ENCODE measurements at regions not wholly inside any gene's neighbourhood (a gene's known extent, or its start where the extent isn't known, plus 50 kb on each side); places are given as distances from the start of the nearest gene placed in this dataset.

GRCh38 chr18:25825056-25825455 lies 265.4 kb downstream of the SS18 start:
- BruUV-seq (replicated peaks) = no TSS peak
- no peak overlapping the region for H3K27ac Mint-ChIP-seq (ENCODE audit: unreplicated experiment)
- H3K9me3 Mint-ChIP-seq (ENCODE audit: low read depth, unreplicated experiment) = no peaks in the 10 kb centered on the region
- no peak for DNase-seq
- CTCF ChIA-PET = interaction anchor here (1.2 kb wide), 1 partner anchor 45 kb away, joined by 3 read pairs; no protein-coding TSS in a partner anchor
- peaks cover 86% of the 10 kb centered on the region for H3K27me3 Mint-ChIP-seq (ENCODE audit: unreplicated experiment)
- H3K4me3 Mint-ChIP-seq (ENCODE audit: low read depth, unreplicated experiment) = no peak overlapping the region
- intact Hi-C loops (cut with micrococcal nuclease; ENCODE audit: unreplicated experiment) = no loop called here
- no peak for TF ChIP-seq CTCF (IDR thresholded peaks at IDR 0.05; ENCODE audit: unreplicated experiment)
- H3K4me1 Mint-ChIP-seq (ENCODE audit: low read depth, unreplicated experiment) = no peaks in the 10 kb centered on the region
- no peaks in the 10 kb centered on the region for H3K36me3 Mint-ChIP-seq (ENCODE audit: insufficient read depth, unreplicated experiment)

- no peak for TF ChIP-seq CTCF (IDR thresholded peaks at IDR 0.05; ENCODE audit: unreplicated experiment)
- no peaks in the 10 kb centered on the region for H3K36me3 Mint-ChIP-seq (ENCODE audit: insufficient read depth, unreplicated experiment)
- no peaks in the 10 kb centered on the region for H3K4me1 Mint-ChIP-seq (ENCODE audit: low read depth, unreplicated experiment)
- H3K9me3 Mint-ChIP-seq (ENCODE audit: low read depth, unreplicated experiment) = no peaks in the 10 kb centered on the region
- intact Hi-C loops (cut with micrococcal nuclease; ENCODE audit: unreplicated experiment) = no loop called here
- DNase-seq = no peak
- no peak overlapping the region for H3K27ac Mint-ChIP-seq (ENCODE audit: unreplicated experiment)
- H3K27me3 Mint-ChIP-seq (ENCODE audit: unreplicated experiment) = peaks cover 84% of the 10 kb centered on the region
- no peak overlapping the region for H3K4me3 Mint-ChIP-seq (ENCODE audit: low read depth, unreplicated experiment)
- no TSS peak for BruUV-seq (replicated peaks)
- CTCF ChIA-PET = no interaction called here
Measured at GRCh38 chr18:25819746-25820363, 270.6 kb downstream of the SS18 start.

GRCh38 chr18:25818505-25818904 lies 271.9 kb downstream of the SS18 start:
- TF ChIP-seq CTCF (IDR thresholded peaks at IDR 0.05; ENCODE audit: unreplicated experiment) = no peak
- no peak for DNase-seq
- intact Hi-C loops (cut with micrococcal nuclease; ENCODE audit: unreplicated experiment) = no loop called here
- no peaks in the 10 kb centered on the region for H3K4me1 Mint-ChIP-seq (ENCODE audit: low read depth, unreplicated experiment)
- no peak overlapping the region for H3K4me3 Mint-ChIP-seq (ENCODE audit: low read depth, unreplicated experiment)
- peaks cover 85% of the 10 kb centered on the region for H3K27me3 Mint-ChIP-seq (ENCODE audit: unreplicated experiment)
- H3K27ac Mint-ChIP-seq (ENCODE audit: unreplicated experiment) = no peak overlapping the region
- H3K36me3 Mint-ChIP-seq (ENCODE audit: insufficient read depth, unreplicated experiment) = no peaks in the 10 kb centered on the region
- BruUV-seq (replicated peaks) = no TSS peak
- H3K9me3 Mint-ChIP-seq (ENCODE audit: low read depth, unreplicated experiment) = no peaks in the 10 kb centered on the region
- CTCF ChIA-PET = interaction anchor here (0.7 kb wide), 1 partner anchor 24 kb away, joined by 3 read pairs; no protein-coding TSS in a partner anchor

GRCh38 chr18:25817546-25818237 lies 272.7 kb downstream of the SS18 start:
- Mint-ChIP-seq H3K4me3 (ENCODE audit: low read depth, unreplicated experiment) (no peak overlapping the region), H3K36me3 (ENCODE audit: insufficient read depth, unreplicated experiment) (no peaks in the 10 kb centered on the region), H3K27ac (ENCODE audit: unreplicated experiment) (no peak overlapping the region), H3K9me3 (ENCODE audit: low read depth, unreplicated experiment) (no peaks in the 10 kb centered on the region), H3K4me1 (ENCODE audit: low read depth, unreplicated experiment) (no peaks in the 10 kb centered on the region), H3K27me3 (ENCODE audit: unreplicated experiment) (peaks cover 93% of the 10 kb centered on the region)
- CTCF ChIA-PET = interaction anchor here (0.7 kb wide), 1 partner anchor 24 kb away, joined by 3 read pairs; no protein-coding TSS in a partner anchor
- no TSS peak for BruUV-seq (replicated peaks)
- no peak for TF ChIP-seq CTCF (IDR thresholded peaks at IDR 0.05; ENCODE audit: unreplicated experiment)
- DNase-seq = no peak
- intact Hi-C loops (cut with micrococcal nuclease; ENCODE audit: unreplicated experiment) = no loop called here
